Kidney epithelial cell (primary cell): ENCODE measurements at regions not wholly inside any gene's neighbourhood (a gene's known extent, or its start where the extent isn't known, plus 50 kb on each side); places are given as distances from the start of the nearest gene placed in this dataset.

Source experiments
- DNase-seq: peaks from one replicate; pipeline ENCODE4 v3.0.0-alpha.2; 2010; ENCODE audit warnings: low read depth
- H3K27me3 ChIP-seq: 2 replicates; pipeline ENCODE4 v1.6.0; 2011; ENCODE audit warnings: low read length; ENCODE audit not compliant: control insufficient read depth, insufficient read depth
- H3K36me3 ChIP-seq: 2 replicates; pipeline ENCODE4 v1.5.1; 2011; ENCODE audit warnings: low read length; ENCODE audit not compliant: control insufficient read depth, insufficient read depth
- H3K4me3 ChIP-seq: 2 replicates; pipeline ENCODE4 v1.5.1; 2011; ENCODE audit warnings: low read depth, mild to moderate bottlenecking, control low read depth, low read length
- TF ChIP-seq, protein P1 (sequence below): IDR thresholded peaks from 2 replicates; pipeline ENCODE4 v1.5.1; 2011; ENCODE audit warnings: mild to moderate bottlenecking, moderate library complexity, low read length, control low read depth, inconsistent platforms; ENCODE audit not compliant: insufficient read depth, poor library complexity, severe bottlenecking

DNA sequence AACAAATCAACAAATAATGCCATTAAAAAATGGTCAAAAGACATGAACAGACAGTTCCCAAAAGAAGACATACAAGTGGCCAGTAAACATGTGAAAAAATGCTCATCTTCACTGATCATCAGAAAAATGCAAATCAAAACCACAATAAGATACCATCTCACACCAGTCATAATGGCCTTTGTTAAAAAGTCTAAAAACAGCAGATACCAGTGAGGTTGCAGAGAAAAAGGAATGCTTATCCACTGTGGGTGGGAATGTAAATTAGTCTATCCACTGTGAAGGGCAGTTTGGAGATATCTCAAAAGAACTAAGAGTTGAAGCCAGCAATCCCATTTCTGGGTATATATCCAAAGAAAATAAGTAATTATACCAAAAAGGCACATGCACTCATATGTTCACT lies 668.1 kb upstream of the CPEB2 start:
- no peak overlapping the region for H3K4me3 ChIP-seq
- H3K36me3 ChIP-seq: no peaks in the 10 kb centered on the region
- H3K27me3 ChIP-seq: no peaks in the 10 kb centered on the region
- no peak for DNase-seq
- TF ChIP-seq, protein P1, sequence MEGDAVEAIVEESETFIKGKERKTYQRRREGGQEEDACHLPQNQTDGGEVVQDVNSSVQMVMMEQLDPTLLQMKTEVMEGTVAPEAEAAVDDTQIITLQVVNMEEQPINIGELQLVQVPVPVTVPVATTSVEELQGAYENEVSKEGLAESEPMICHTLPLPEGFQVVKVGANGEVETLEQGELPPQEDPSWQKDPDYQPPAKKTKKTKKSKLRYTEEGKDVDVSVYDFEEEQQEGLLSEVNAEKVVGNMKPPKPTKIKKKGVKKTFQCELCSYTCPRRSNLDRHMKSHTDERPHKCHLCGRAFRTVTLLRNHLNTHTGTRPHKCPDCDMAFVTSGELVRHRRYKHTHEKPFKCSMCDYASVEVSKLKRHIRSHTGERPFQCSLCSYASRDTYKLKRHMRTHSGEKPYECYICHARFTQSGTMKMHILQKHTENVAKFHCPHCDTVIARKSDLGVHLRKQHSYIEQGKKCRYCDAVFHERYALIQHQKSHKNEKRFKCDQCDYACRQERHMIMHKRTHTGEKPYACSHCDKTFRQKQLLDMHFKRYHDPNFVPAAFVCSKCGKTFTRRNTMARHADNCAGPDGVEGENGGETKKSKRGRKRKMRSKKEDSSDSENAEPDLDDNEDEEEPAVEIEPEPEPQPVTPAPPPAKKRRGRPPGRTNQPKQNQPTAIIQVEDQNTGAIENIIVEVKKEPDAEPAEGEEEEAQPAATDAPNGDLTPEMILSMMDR: no peak

DNA sequence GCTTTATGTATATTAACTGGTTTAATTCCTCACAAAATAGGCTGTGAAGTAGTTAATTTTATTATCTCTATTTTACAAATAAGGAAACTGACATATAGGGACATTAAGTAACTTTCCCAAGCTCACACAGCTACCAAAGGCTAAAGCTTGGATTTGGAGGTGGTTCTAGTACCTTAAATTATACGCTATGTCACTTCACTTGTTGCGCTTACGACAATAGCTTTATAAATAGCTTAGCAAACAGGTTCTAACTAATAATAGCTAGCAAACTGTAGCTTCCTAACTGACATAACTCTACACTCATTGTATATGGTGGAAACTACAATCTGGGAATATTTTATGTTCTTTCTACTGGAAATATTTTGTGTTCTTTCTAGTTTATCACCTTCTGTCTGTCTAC lies 666.4 kb upstream of the CPEB2 start:
- TF ChIP-seq, protein P1: no peak
- DNase-seq: no peak
- no peaks in the 10 kb centered on the region for H3K36me3 ChIP-seq
- H3K4me3 ChIP-seq: no peak overlapping the region
- no peaks in the 10 kb centered on the region for H3K27me3 ChIP-seq

DNA sequence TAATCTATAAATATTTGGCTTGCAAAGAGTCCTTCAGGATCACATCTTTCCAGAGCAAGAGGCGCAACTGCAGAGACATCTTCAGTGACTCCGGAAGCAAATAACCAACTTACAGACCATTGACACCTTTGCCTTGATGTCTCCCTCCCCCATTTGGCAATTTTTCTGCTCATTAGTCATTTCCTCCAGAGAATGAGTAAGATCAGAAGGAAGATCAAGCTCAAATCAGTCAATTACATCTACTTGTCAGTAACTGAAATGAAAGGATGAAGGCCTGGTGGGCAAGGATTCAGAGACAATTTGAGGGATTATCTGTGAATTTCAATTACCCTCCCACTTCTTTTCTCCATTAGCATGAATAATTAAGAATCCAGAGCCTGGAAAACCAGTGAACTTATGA lies 665.6 kb upstream of the CPEB2 start:
- Histone ChIP-seq H3K27me3 (no peaks in the 10 kb centered on the region), H3K36me3 (no peaks in the 10 kb centered on the region), H3K4me3 (no peak overlapping the region)
- DNase-seq: no peak
- TF ChIP-seq, protein P1: no peak

DNA sequence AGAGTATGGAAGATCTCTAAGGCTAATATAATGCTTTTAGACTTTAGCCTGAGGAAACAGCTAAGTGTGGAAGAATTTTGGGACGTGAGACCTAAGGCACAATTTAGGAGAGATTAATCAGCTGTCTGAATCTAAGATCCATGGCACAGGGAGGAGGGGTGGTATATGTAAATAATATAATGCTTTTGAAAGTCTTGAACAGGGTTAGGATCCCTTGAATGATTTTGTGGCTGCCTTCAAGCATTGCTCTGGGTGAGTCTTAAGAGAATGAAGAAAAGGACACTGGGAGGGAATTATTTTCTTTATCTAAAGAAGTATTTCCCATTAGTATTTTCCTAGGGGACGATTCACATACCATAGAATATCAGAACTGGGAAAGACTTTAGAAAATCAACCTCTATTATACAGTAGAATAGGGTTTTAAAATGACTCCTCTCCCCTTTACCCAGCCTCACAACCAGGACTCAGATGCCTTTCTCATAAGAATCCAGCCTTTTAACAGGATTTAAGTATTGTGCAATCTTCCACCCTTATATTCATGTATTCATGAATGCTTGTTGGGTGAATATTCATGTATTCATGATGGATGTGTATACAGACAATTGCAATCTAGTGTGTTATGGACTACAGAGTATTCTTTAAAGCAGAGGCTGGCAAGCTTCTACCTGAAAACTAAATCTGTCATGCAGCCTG lies 664.2 kb upstream of the CPEB2 start:
- DNase-seq: no peak
- H3K4me3 ChIP-seq: no peak overlapping the region

DNA sequence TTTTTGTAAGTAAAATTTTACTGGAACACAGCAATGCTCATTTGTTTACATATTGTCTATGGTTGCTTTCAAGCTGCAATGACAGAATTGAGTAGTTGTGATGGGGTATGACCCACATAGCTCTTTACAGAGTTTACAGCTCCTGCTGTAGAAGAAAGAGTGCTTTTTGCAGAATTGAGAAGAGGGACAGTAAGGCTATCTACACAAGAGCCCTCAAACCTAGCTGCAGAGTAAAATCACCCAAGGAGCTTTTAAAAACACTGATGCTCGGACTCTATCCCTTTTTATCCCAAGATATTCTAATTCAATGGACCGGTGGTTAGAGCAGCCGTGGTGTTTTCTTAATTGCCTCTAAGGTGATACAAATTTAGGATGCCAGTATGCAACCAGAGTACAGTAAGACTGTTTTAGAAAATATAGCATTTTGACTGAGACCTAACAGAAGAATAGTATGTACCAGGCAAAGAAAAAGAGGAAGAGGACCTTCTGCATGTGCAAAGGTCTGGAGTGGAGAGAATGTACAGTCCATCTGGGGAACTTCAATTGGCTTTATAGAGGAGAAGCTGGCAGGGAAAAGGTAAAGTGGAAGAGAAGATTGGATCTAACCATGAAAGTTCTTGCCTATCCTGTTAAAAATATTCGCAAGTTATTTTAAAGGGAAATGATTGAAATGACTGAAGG lies 663.6 kb upstream of the CPEB2 start:
- Histone ChIP-seq H3K4me3 (no peak overlapping the region), H3K36me3 (no peaks in the 10 kb centered on the region), H3K27me3 (no peaks in the 10 kb centered on the region)
- TF ChIP-seq, protein P1: no peak
- no peak for DNase-seq

More for the DNA sequence above, 664.2 kb upstream of the CPEB2 start:
- Histone ChIP-seq H3K27me3 (no peaks in the 10 kb centered on the region), H3K36me3 (no peaks in the 10 kb centered on the region)
- TF ChIP-seq, protein P1: no peak

DNA sequence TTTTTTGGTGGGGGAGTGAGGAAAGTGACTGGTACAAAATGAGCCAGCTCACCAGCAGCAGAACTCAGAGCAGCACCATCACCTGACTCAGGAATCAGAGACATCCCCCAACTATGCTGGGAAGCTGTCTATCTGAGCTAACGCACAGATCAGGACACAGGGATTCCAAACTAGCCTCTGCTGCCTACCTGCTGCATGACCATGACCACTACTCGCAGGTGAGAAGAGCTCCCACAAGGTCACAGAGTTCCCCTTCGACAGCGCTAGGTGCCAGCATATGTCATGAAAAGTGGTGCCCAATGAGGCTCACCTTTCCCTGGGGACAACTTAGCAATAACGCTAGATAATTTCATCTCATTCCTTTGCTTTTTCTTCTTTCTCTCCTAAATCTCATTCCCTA lies 662.6 kb upstream of the CPEB2 start:
- Histone ChIP-seq H3K4me3 (no peak overlapping the region), H3K27me3 (no peaks in the 10 kb centered on the region), H3K36me3 (no peaks in the 10 kb centered on the region)
- DNase-seq: no peak
- TF ChIP-seq, protein P1: no peak
